Activated T-helper 9 cell treated with anti-CD3 and anti-CD28 coated beads, Interleukin-2, amount 50 U/mL, for 16 hours (primary cell): ENCODE measurements at regions not wholly inside any gene's neighbourhood (a gene's known extent, or its start where the extent isn't known, plus 50 kb on each side); places are given as distances from the start of the nearest gene placed in this dataset.
"Not testable (repeated sequence)": the region's sequence is repeated elsewhere in the genome, so short reads cannot be mapped to it uniquely, and the experiment has no call there.

ENCODE experiments used
- DNase-seq: peaks from one replicate; pipeline ENCODE4 v3.0.0-alpha.2; 2020; ENCODE audit warnings: low read depth

GRCh38 chrX:111041018-111041462 lies 55.0 kb upstream of the PAK3 start:
- DNase-seq, result no peak

- DNase-seq, result no peak
Measured at GRCh38 chrX:111040377-111041017, 55.5 kb upstream of the PAK3 start.

- no peak for DNase-seq
Measured at GRCh38 chrX:111039606-111040005, 56.4 kb upstream of the PAK3 start.

GRCh38 chrX:111035991-111036390 lies 60.0 kb upstream of the PAK3 start:
- DNase-seq, result no peak

GRCh38 chrX:111035256-111035655 lies 60.7 kb upstream of the PAK3 start:
- no peak for DNase-seq

- DNase-seq, result not testable (repeated sequence)
Measured at GRCh38 chrX:111022998-111023397, 73.0 kb upstream of the PAK3 start.

GRCh38 chrX:111020283-111020682 lies 75.7 kb upstream of the PAK3 start:
- DNase-seq, result no peak

- no peak for DNase-seq
Measured at GRCh38 chrX:111013778-111014455, 82.1 kb upstream of the PAK3 start.

GRCh38 chrX:111010111-111010510 lies 85.9 kb upstream of the PAK3 start:
- no peak for DNase-seq

- DNase-seq, result no peak
Measured at GRCh38 chrX:111009256-111009655, 86.7 kb upstream of the PAK3 start.

- no peak for DNase-seq
Measured at GRCh38 chrX:111008126-111008525, 87.9 kb upstream of the PAK3 start.

- no peak for DNase-seq
Measured at GRCh38 chrX:111007238-111007637, 88.8 kb upstream of the PAK3 start.

GRCh38 chrX:111006116-111006515 lies 89.9 kb upstream of the PAK3 start:
- no peak for DNase-seq

GRCh38 chrX:111005166-111005565 lies 90.8 kb upstream of the PAK3 start:
- no peak for DNase-seq

GRCh38 chrX:111003118-111003517 lies 92.9 kb upstream of the PAK3 start:
- DNase-seq, result no peak

GRCh38 chrX:110992611-110993010 lies 103.4 kb upstream of the PAK3 start:
- peak; percentile 2 for DNase-seq

- DNase-seq, result no peak
Measured at GRCh38 chrX:110989869-110990268, 106.1 kb upstream of the PAK3 start.

- DNase-seq, result no peak
Measured at GRCh38 chrX:110989447-110989846, 106.5 kb upstream of the PAK3 start.

- no peak for DNase-seq
Measured at GRCh38 chrX:110987292-110987691, 108.7 kb upstream of the PAK3 start.

- DNase-seq, result no peak
Measured at GRCh38 chrX:110985470-110985869, 110.5 kb upstream of the PAK3 start.

- DNase-seq, result no peak
Measured at GRCh38 chrX:110983024-110983423, 113.0 kb upstream of the PAK3 start.

GRCh38 chrX:110966839-110967238 lies 129.2 kb upstream of the PAK3 start:
- DNase-seq, result no peak

GRCh38 chrX:110966091-110966454 lies 129.9 kb upstream of the PAK3 start:
- no peak for DNase-seq
